Astrocyte (in vitro differentiated cells and primary cell): ENCODE measurements at regions not wholly inside any gene's neighbourhood (a gene's known extent, or its start where the extent isn't known, plus 50 kb on each side); places are given as distances from the start of the nearest gene placed in this dataset.

Experiments used
- DNase-seq: peaks from one replicate; pipeline ENCODE4 v3.0.0-alpha.2; 2010; ENCODE audit warnings: low read depth
- FAIRE-seq: peaks from 2 replicates; lab custom pipeline; 2011; peaks lifted over from hg19 to GRCh38; lab: Jason Lieb, UNC
- H2AFZ ChIP-seq: 2 replicates; pipeline ENCODE4 v1.6.0; 2012; ENCODE audit warnings: low read depth, low read length, inconsistent platforms
- H3K27ac ChIP-seq: 2 replicates; pipeline ENCODE4 v1.5.1; 2011; ENCODE audit warnings: low read depth, low read length, inconsistent platforms
- H3K27me3 ChIP-seq: 2 replicates; pipeline ENCODE4 v1.6.0; 2011; ENCODE audit warnings: low read length, inconsistent platforms; ENCODE audit not compliant: insufficient read depth
- H3K36me3 ChIP-seq: 2 replicates; pipeline ENCODE4 v1.5.1; 2011; ENCODE audit warnings: low read length, inconsistent platforms; ENCODE audit not compliant: insufficient read depth
- H3K4me1 ChIP-seq: 2 replicates; pipeline ENCODE4 v1.5.1; 2011; ENCODE audit warnings: low read length, inconsistent platforms; ENCODE audit not compliant: insufficient read depth
- H3K4me2 ChIP-seq: 2 replicates; pipeline ENCODE4 v1.6.0; 2012; ENCODE audit warnings: low read length, inconsistent platforms
- H3K4me3 ChIP-seq: 2 replicates; pipeline ENCODE4 v1.5.1; 2011; ENCODE audit warnings: low read depth, mild to moderate bottlenecking, low read length, inconsistent platforms; ENCODE audit not compliant: insufficient read depth
- H3K79me2 ChIP-seq: 2 replicates; pipeline ENCODE4 v1.6.0; 2012; ENCODE audit warnings: mild to moderate bottlenecking, low read length, inconsistent platforms; ENCODE audit not compliant: insufficient read depth
- H3K9ac ChIP-seq: 2 replicates; pipeline ENCODE4 v1.6.0; 2012; ENCODE audit warnings: mild to moderate bottlenecking, low read length, inconsistent platforms
- H3K9me3 ChIP-seq: 2 replicates; pipeline ENCODE4 v1.5.1; 2012; ENCODE audit warnings: low read depth, mild to moderate bottlenecking, low read length, inconsistent platforms; ENCODE audit not compliant: insufficient read depth
- H4K20me1 ChIP-seq: 2 replicates; pipeline ENCODE4 v1.6.0; 2012; ENCODE audit warnings: low read length, inconsistent platforms; ENCODE audit not compliant: insufficient read depth
- H3K27ac Mint-ChIP-seq: one replicate; pipeline ENCODE4 v1.8.0; 2021; ENCODE audit warnings: mild to moderate bottlenecking, mixed read lengths; ENCODE audit not compliant: unreplicated experiment
- H3K27me3 Mint-ChIP-seq: one replicate; pipeline ENCODE4 v1.8.0; 2021; ENCODE audit warnings: low read depth, mixed read lengths; ENCODE audit not compliant: unreplicated experiment
- H3K36me3 Mint-ChIP-seq: one replicate; pipeline ENCODE4 v1.8.0; 2021; ENCODE audit warnings: low read depth, mixed read lengths; ENCODE audit not compliant: unreplicated experiment
- H3K4me1 Mint-ChIP-seq: one replicate; pipeline ENCODE4 v1.8.0; 2021; ENCODE audit warnings: low read depth, mixed read lengths; ENCODE audit not compliant: unreplicated experiment
- H3K4me3 Mint-ChIP-seq: one replicate; pipeline ENCODE4 v1.8.0; 2021; ENCODE audit warnings: mild to moderate bottlenecking, moderate library complexity, mixed read lengths; ENCODE audit not compliant: unreplicated experiment
- H3K9me3 Mint-ChIP-seq: one replicate; pipeline ENCODE4 v1.8.0; 2021; ENCODE audit warnings: mild to moderate bottlenecking, mixed read lengths; ENCODE audit not compliant: unreplicated experiment
- CTCF ChIP-seq: IDR thresholded peaks from 2 replicates; pipeline ENCODE4 v1.5.1; 2011; ENCODE audit warnings: low read depth, mild to moderate bottlenecking, inconsistent platforms, low read length, moderate library complexity; ENCODE audit not compliant: insufficient read depth
- EZH2 ChIP-seq: IDR thresholded peaks from 2 replicates; pipeline ENCODE4 v1.6.1; 2012; ENCODE audit warnings: mild to moderate bottlenecking, low read length, inconsistent platforms; ENCODE audit not compliant: insufficient read depth

- H3K36me3 Mint-ChIP-seq, result no peaks in the 10 kb centered on the region
- Histone ChIP-seq H3K36me3 (no peaks in the 10 kb centered on the region), H3K4me1 (no peaks in the 10 kb centered on the region), H3K79me2 (no peaks in the 10 kb centered on the region), H3K9me3 (no peaks in the 10 kb centered on the region), H3K27me3 (no peaks in the 10 kb centered on the region), H3K4me3 (no peak overlapping the region), H3K9ac (no peak overlapping the region), H3K4me2 (no peak overlapping the region), H2AFZ (no peak overlapping the region), H4K20me1 (no peaks in the 10 kb centered on the region), H3K27ac (no peak overlapping the region)
- H3K4me3 Mint-ChIP-seq, result no peak overlapping the region
- peaks cover 5% of the 10 kb centered on the region for H3K4me1 Mint-ChIP-seq
- H3K9me3 Mint-ChIP-seq, result no peaks in the 10 kb centered on the region
- TF ChIP-seq CTCF (no peak), EZH2 (no peak)
- DNase-seq (peak; percentile 8), FAIRE-seq (no peak)
- no peaks in the 10 kb centered on the region for H3K27me3 Mint-ChIP-seq
- no peak overlapping the region for H3K27ac Mint-ChIP-seq
Observed at GRCh38 chr1:72567521-72567920, 285.2 kb upstream of the NEGR1 start.

GRCh38 chr1:72564749-72565148 lies 282.4 kb upstream of the NEGR1 start:
- Histone ChIP-seq H2AFZ (no peak overlapping the region), H3K9ac (no peak overlapping the region), H3K27ac (no peak overlapping the region), H3K79me2 (no peaks in the 10 kb centered on the region), H3K27me3 (no peaks in the 10 kb centered on the region), H3K9me3 (no peaks in the 10 kb centered on the region), H3K36me3 (no peaks in the 10 kb centered on the region), H3K4me2 (no peak overlapping the region), H4K20me1 (no peaks in the 10 kb centered on the region), H3K4me3 (no peak overlapping the region), H3K4me1 (no peaks in the 10 kb centered on the region)
- no peak for FAIRE-seq
- Mint-ChIP-seq H3K4me1 (peaks cover 5% of the 10 kb centered on the region), H3K9me3 (no peaks in the 10 kb centered on the region), H3K4me3 (no peak overlapping the region), H3K27ac (no peak overlapping the region), H3K36me3 (no peaks in the 10 kb centered on the region), H3K27me3 (no peaks in the 10 kb centered on the region)
- TF ChIP-seq EZH2 (no peak), CTCF (no peak)
- no peak for DNase-seq

GRCh38 chr1:72557446-72558049 lies 275.2 kb upstream of the NEGR1 start:
- FAIRE-seq, result no peak
- H3K4me2 ChIP-seq, result no peak overlapping the region
- no peaks in the 10 kb centered on the region for H4K20me1 ChIP-seq
- H3K4me1 ChIP-seq, result no peaks in the 10 kb centered on the region
- no peaks in the 10 kb centered on the region for H3K9me3 ChIP-seq
- peaks cover 2% of the 10 kb centered on the region for H3K4me1 Mint-ChIP-seq
- peaks cover 1% of the 10 kb centered on the region for H3K36me3 Mint-ChIP-seq
- H3K27ac Mint-ChIP-seq, result no peak overlapping the region
- no peaks in the 10 kb centered on the region for H3K27me3 ChIP-seq
- H2AFZ ChIP-seq, result no peak overlapping the region
- H3K4me3 Mint-ChIP-seq, result no peak overlapping the region
- peak; percentile 2 for DNase-seq
- H3K79me2 ChIP-seq, result no peaks in the 10 kb centered on the region
- no peaks in the 10 kb centered on the region for H3K27me3 Mint-ChIP-seq
- H3K9ac ChIP-seq, result no peak overlapping the region
- TF ChIP-seq EZH2 (no peak), CTCF (peak; percentile 21)
- H3K36me3 ChIP-seq, result no peaks in the 10 kb centered on the region
- H3K9me3 Mint-ChIP-seq, result no peaks in the 10 kb centered on the region
- no peak overlapping the region for H3K4me3 ChIP-seq
- H3K27ac ChIP-seq, result no peak overlapping the region
